NCI-H128 (cell line): ENCODE measurements at regions not wholly inside any gene's neighbourhood (a gene's known extent, or its start where the extent isn't known, plus 50 kb on each side); places are given as distances from the start of the nearest gene placed in this dataset.

Experiments used
- DNase-seq: peaks from one replicate; lab custom pipeline; 2025; ENCODE audit not compliant: unreplicated experiment; lab: John Stamatoyannopoulos, UW

DNA sequence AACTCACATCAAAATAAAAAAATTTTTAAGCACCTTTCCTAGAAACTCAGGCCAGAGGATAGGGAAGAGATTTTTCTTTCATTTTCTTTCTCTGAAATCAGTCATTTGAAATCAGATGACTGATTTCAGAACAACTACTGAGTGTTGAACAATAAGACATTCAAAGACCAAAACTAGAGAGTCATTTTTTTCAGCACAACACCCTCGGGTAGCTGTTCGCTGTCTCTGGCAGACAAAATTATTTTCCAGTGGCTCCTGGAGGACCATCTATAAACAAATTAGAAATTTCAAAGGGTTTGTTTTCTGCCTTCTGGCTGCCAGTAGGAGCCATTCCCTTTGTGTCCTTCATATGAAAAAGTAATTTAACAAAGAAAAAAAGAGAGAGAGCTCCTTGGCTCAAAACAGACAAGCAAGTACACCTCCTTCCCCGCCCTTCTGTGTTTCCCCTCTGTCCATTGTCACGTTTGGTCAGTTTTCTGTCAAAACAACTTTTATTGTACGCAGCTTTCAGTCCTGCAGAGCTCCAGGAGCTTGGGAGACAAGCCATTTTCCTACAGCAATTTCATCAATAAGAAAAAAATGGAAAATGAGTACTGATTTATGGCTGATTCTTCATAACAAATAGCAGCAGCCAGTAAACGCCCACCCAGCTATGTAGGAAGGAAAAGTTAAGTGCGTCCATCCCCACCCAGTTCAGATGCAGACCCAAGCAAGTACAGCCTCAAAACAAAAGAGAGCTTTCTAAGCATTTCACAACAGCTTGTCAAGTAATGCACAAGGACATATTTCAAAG lies 405.2 kb downstream of the ZNF608 start:
- DNase-seq, result no peak

GRCh38 chr5:124337996-124338395 lies 408.4 kb downstream of the ZNF608 start:
- no peak for DNase-seq

- DNase-seq, result no peak
Measured at GRCh38 chr5:124333298-124333979, 413.0 kb downstream of the ZNF608 start.

DNA sequence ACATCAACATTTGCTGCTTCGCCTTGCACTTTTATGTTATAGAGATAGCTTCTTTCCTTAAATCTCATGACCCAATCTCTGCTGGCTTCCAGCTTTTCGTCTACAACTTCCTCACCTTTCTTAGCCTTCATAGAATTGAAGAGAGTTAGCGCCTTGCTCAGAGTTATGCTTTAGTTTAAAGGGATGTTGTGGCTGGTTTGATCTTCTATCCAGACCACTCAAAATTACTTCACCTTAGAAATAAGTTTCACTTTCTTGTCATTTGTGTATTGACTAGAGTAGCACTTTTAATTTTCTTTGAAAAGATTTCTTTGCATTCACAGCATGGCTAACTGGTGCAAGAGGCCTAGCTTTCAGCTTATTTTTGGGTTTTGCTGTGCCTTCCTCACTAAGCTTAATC lies 414.2 kb downstream of the ZNF608 start:
- DNase-seq, result no peak

- DNase-seq, result no peak
Measured at GRCh38 chr5:124330595-124331220, 415.7 kb downstream of the ZNF608 start.

GRCh38 chr5:124328201-124328600 lies 418.2 kb downstream of the ZNF608 start:
- no peak for DNase-seq

DNA sequence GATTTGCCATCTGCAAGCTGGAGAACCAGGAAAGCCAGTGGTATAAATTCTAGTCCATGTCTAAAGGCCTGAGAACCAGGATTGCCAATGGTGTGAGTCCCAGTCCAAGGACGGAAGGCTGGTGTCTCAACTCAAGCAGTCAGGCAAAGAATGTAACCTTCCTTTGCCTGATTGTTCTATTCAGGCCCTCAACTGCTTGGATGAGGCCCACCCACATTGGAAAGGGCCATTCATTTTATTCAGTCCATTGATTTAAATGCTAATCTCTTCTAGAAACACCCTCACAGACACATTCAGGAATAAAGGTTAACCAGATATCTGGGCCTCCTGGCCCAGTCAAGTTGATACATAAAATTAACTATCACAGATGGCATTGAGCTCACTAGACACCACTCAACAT lies 427.8 kb downstream of the ZNF608 start:
- DNase-seq, result no peak

- no peak for DNase-seq
Measured at GRCh38 chr5:124317451-124317850, 429.0 kb downstream of the ZNF608 start.

DNA sequence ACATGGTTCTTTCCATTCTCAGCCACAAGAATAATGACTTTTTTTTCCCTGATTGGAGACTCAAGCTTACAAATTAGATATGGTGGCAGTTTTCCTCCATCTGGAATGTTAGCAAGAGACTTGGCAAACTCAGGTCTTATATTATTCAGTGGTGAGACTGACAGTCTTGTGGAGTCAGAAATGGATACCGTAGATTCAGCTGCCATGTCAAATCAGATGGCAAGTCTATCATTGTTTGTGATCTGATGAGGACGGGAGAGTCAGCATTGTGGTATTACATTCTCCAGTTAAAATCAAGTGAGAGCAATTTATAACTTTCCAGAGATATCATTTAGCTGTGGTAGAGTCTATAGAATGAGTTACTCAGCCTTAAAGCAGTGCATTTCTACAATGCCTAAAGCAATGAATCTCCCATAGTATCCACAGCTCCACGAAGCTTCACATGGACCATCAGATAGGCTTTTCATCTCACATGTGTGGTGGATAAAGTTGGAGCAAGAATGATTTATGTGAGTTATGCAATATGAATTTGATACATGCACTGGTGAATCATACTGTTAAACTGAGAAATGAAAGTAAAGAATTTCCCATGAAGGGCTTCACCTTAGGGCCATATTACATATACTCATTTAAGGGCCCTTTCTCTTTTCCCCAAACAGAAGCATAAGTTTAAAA lies 430.6 kb downstream of the ZNF608 start:
- DNase-seq, result no peak

GRCh38 chr5:124310453-124310852 lies 436.0 kb downstream of the ZNF608 start:
- DNase-seq, result no peak

DNA sequence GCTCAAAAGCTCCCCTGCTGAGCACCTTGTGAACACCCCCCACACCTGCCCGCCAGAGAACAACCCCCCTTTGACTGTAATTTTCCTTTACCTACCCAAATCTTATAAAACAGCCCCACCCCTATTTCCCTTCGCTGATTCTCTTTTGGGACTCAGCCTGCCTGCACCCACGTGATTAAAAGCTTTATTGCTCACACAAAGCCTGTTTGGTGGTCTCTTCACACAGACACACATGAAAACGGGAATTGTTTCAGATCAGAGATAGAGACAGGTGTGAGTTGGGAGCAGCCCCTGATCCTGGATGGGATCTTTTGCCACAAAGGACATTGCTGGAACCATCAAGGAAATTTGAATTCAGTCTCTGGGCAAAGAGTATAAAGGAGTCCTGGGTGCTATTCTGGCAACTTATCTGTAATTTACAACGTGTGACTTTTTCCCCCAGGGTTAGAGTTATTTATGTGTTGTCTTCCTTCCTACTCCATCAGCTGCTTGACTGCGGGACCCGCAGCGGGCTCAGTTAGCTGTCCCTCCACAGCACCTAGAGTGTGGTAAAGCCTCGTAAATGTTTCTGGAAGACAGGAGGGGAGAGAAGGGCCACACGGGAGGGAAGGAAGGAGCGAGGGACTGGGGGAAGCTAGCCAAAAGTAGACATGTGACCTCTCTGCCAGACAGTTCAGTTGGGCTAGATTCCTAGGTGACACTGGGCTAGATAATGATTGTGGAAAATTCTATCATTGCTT lies 437.0 kb downstream of the ZNF608 start:
- no peak for DNase-seq

GRCh38 chr5:124303366-124303765 lies 443.1 kb downstream of the ZNF608 start:
- no peak for DNase-seq

DNA sequence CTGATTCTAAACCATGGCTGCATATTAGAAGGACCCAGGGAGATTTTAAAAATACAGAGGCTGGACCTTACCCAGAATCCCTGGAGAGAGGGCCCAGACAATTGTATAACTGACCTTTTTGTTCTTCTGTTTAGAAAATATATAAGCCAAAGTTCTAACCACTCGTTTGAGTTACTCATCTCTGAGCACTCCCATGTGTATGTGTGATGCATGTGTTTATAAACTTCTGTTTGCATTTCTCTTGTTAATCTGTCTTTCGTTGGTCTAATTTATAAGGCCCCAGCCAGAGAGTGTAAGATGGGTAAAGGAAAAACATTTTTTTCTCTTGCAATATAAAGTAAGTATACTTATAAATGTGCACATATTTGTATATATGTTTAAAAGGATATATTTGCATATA lies 443.9 kb downstream of the ZNF608 start:
- DNase-seq, result no peak

DNA sequence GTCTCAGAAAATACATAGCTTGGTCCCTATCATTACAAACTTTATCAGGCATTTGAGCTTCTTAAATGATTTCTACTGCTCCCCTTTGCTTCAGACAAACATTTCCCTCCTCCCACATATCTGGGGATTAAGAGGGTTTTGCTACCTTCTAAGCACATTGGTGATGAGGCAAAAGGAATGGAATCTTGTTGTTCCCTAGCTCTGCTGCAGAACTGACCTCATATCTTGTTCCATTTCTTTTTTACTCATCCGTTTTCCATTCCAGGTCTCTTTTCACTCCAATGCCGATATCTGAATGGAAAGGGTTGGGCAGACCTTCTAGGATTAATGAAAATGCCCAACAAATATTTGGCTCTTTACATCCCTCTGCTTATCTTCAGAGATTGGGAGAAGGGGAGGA lies 444.6 kb downstream of the ZNF608 start:
- DNase-seq, result no peak

DNA sequence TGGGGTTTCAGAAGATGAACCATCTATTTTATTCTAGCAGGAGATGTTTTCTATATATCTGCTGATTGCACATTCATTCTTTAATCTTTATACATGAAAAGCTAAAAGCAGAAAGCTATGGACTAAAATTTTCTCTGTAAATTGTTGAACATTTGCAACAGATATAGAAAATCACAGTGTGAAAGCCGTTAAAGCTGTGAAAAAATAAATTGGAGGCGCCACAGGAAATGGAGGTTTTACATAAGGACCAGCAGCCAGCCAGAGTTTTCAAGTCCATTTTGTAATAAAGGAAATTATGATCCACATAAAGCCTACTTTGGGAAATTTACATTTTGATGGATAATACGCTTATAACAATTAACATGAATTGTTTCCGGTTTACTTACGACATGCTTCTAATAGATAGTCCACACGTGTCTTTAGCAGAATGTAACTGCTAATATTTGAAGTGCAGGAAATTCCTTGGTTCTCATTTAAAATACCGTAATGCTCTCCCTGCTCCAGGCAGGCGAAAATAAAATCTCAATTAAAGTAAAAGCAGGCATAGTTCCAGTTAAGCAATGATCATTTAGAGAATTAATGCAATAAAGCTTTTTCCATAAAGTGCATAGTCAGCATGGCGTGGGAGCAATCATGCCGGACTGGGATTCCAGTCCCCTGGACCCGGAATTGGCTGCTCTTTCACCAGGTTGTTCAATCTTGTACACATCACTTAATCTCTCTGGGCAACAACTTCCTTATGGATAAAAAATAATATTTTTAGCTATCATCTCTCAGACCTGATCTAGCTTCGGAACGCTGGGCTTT lies 445.4 kb downstream of the ZNF608 start:
- no peak for DNase-seq

DNA sequence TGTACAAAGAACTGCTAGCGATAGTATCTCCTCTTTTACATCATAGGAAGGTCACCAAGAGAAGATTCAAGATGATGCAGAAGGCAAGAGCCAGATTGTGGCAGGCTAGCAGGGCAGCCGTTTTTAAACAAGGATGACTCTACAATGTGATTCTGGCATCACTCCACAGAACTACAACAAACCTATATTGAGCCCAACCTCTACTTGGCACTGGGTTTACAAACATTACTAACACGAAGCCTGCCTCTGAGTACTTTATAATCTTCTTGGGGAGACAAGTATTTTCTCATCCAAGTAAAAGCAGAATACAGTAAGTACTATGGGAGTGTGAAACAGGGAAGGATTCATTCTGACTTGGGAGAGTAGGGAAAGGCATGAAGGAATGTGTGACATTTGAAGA lies 448.6 kb downstream of the ZNF608 start:
- no peak for DNase-seq

GRCh38 chr5:124292322-124292855 lies 454.1 kb downstream of the ZNF608 start:
- no peak for DNase-seq

DNA sequence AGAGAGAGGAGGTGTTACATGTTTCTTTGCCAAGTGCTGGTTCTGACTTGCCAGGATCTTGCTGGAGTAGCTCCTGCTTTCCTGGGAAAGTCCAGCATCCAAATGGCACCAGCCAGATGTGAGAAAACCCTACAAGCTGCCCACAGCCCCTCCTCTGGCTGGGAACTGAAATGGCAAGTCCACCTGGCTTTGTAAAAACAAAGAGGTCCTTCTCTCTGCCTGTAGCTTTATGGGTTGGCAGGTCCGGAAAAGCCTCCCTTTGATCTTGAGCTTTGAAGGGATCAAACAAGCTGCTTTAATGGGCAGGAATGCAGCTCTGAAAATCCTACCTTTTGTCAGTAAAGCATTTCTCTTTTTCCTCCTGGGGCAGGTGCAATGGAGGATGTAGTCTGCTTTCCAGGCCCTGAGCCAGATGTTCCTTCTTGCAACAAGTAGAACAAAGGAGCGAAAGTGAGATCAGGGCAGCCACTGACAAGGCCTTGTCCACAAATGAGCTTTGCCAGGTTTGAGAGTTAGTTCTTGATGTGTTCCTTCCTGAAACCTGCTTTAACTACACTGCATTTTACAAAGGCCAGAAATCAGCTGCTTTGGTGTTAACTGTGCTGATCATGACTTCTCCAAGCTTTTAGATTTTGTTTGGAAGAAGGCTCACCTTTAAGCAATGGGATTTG lies 456.7 kb downstream of the ZNF608 start:
- DNase-seq, result no peak

- DNase-seq, result no peak
Measured at GRCh38 chr5:124289130-124289529, 457.3 kb downstream of the ZNF608 start.
